ENCODE measurements at regions not wholly inside any gene's neighbourhood (a gene's known extent, or its start where the extent isn't known, plus 50 kb on each side); places are given as distances from the start of the nearest gene placed in this dataset.

DNA sequence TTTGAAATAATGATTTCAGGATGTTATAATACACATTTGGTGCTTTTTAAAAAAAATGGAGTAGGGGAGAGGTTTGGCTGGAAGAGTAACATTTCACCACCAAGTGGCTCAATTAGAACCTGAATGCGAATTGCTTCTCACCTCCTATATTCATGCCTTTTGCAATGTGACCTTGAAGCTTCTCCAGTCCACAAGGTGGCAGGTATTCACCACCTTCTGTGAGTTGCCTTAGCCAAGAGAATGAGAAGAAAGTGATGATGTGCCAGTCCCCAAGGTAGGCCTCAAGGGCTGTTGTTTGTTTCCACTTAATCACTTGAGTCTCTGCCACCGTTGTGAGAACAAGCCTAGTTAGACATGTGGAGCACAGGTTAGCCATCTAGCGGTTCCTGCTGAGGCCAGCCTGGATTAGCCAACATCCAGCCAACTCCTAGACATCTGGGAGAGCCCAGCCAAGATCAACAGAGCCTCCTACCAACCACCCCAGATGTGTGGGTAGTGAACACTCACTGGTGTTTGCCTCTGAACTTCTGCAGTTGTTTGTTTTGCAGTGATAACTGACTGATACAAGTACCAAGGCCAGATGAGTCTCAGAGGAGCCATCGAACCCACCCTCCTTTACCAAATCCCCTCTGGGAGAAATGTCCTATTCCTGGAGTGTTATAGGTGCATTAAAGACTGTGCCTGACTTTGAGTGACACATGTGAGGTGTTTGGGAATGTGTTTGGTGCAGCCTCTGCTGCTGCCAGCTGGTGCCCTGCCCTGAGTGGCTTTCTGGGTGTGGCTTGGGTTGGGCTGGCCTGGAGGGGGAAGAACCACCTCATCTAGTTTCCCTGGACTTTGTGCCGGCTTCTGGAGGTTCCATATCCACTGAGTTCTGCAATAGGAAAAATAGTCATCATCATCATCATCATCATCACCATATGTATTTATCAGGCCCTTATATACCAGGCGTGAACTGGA is 132.5 kb upstream of the RFLNA start:
- Histone ChIP-seq H3K79me2 (no peaks in the 10 kb centered on the region), H3K27ac (no peak overlapping the region), H3K4me1 (no peaks in the 10 kb centered on the region), H2AFZ (no peak overlapping the region), H3K4me2 (ENCODE audit: low read length) (no peak overlapping the region), H3K36me3 (ENCODE audit: control insufficient read depth, insufficient read depth, low read length) (no peaks in the 10 kb centered on the region), H3K27me3 (ENCODE audit: control insufficient read depth, insufficient read depth, low read length) (no peaks in the 10 kb centered on the region), H3K9ac (no peak overlapping the region), H3K4me3 (ENCODE audit: low read depth, low read length) (no peak overlapping the region), H3K9me3 (ENCODE audit: control insufficient read depth, low read length) (no peaks in the 10 kb centered on the region)
- TF ChIP-seq, protein P1, sequence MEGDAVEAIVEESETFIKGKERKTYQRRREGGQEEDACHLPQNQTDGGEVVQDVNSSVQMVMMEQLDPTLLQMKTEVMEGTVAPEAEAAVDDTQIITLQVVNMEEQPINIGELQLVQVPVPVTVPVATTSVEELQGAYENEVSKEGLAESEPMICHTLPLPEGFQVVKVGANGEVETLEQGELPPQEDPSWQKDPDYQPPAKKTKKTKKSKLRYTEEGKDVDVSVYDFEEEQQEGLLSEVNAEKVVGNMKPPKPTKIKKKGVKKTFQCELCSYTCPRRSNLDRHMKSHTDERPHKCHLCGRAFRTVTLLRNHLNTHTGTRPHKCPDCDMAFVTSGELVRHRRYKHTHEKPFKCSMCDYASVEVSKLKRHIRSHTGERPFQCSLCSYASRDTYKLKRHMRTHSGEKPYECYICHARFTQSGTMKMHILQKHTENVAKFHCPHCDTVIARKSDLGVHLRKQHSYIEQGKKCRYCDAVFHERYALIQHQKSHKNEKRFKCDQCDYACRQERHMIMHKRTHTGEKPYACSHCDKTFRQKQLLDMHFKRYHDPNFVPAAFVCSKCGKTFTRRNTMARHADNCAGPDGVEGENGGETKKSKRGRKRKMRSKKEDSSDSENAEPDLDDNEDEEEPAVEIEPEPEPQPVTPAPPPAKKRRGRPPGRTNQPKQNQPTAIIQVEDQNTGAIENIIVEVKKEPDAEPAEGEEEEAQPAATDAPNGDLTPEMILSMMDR (IDR thresholded peaks at IDR 0.05): no peak

- H3K36me3 ChIP-seq (ENCODE audit: control insufficient read depth, insufficient read depth, low read length): no peaks in the 10 kb centered on the region
- TF ChIP-seq, protein P1 (IDR thresholded peaks at IDR 0.05): no peak
- H2AFZ ChIP-seq: no peak overlapping the region
- no peaks in the 10 kb centered on the region for H3K9me3 ChIP-seq (ENCODE audit: control insufficient read depth, low read length)
- no peak overlapping the region for H3K9ac ChIP-seq
- no peaks in the 10 kb centered on the region for H3K4me1 ChIP-seq
- no peak overlapping the region for H3K4me3 ChIP-seq (ENCODE audit: low read depth, low read length)
- no peak overlapping the region for H3K4me2 ChIP-seq (ENCODE audit: low read length)
- no peaks in the 10 kb centered on the region for H3K79me2 ChIP-seq
- H3K27me3 ChIP-seq (ENCODE audit: control insufficient read depth, insufficient read depth, low read length): no peaks in the 10 kb centered on the region
- H3K27ac ChIP-seq: no peak overlapping the region
These were observed 129.2 kb upstream of the RFLNA start for GRCh38 chr12:124165695-124166094.

DNA sequence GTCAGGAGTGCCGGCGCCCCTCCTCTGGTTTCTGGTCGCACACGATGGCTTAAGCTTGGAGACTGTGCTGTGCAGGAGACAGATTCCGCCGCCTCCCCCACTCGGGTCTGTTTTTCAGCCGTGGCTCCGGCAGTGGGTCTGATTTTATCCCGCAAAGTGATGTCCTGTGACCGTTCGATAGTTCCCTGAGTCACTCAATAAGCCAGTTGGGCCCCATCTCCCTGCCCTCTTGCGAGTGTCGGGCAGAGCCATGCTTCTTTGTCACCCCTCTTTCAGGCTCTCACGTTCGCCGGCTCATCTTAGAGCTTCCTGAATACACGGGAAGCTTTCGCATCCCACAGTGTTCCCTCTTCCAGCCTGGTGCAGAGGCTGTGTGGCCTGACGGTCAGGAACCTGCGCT is 127.8 kb upstream of the RFLNA start:
- H3K4me3 ChIP-seq (ENCODE audit: low read depth, low read length): no peak overlapping the region
- no peaks in the 10 kb centered on the region for H3K27me3 ChIP-seq (ENCODE audit: control insufficient read depth, insufficient read depth, low read length)
- H3K4me2 ChIP-seq (ENCODE audit: low read length): no peak overlapping the region
- H3K36me3 ChIP-seq (ENCODE audit: control insufficient read depth, insufficient read depth, low read length): no peaks in the 10 kb centered on the region
- H3K79me2 ChIP-seq: no peaks in the 10 kb centered on the region
- no peak overlapping the region for H3K9ac ChIP-seq
- H2AFZ ChIP-seq: no peak overlapping the region
- TF ChIP-seq, protein P1 (IDR thresholded peaks at IDR 0.05): no peak
- H3K9me3 ChIP-seq (ENCODE audit: control insufficient read depth, low read length): no peaks in the 10 kb centered on the region
- no peak overlapping the region for H3K27ac ChIP-seq
- no peaks in the 10 kb centered on the region for H3K4me1 ChIP-seq

DNA sequence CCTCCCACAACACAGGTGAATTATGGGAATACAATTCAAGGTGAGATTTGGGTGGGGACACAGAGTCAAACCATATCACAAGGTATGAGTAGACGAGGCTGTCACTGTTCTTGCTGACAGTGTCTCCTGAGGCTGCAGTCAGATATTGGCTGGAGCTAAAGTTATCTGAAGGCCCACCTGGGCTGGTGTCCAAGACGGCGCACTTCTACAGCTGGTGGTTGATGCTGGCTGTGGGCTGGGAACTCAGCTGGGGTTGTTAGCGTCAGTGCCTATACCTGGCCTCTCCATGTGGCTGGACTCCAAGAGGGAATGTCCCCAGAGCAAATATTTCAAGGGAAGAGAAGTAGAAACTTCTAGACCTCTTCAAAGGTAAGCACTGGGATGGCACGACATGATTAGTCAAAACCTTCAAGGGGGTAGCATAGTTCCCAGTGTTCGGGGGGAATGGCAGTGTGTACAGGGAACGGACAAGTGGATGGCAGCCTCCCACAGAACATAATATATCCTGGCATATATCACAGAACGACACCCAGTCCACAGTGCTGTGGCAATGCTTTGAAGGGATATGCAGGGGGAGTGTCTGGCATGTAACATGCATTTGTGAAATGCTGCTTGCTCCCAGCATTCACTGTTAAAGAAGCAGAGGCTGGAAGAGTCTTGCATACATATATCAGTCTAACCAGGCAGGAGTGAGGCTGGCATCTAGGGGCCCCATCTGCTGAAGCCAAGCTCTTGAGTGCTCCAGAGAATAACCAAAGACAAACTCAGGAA is 126.7 kb upstream of the RFLNA start:
- H3K4me3 ChIP-seq (ENCODE audit: low read depth, low read length): no peak overlapping the region
- H3K27me3 ChIP-seq (ENCODE audit: control insufficient read depth, insufficient read depth, low read length): no peaks in the 10 kb centered on the region
- no peaks in the 10 kb centered on the region for H3K9me3 ChIP-seq (ENCODE audit: control insufficient read depth, low read length)
- H3K36me3 ChIP-seq (ENCODE audit: control insufficient read depth, insufficient read depth, low read length): no peaks in the 10 kb centered on the region
- TF ChIP-seq, protein P1 (IDR thresholded peaks at IDR 0.05): no peak
- H2AFZ ChIP-seq: no peak overlapping the region
- no peaks in the 10 kb centered on the region for H3K79me2 ChIP-seq
- no peak overlapping the region for H3K4me2 ChIP-seq (ENCODE audit: low read length)
- H3K9ac ChIP-seq: no peak overlapping the region
- H3K4me1 ChIP-seq: no peaks in the 10 kb centered on the region
- H3K27ac ChIP-seq: no peak overlapping the region

All from parathyroid adenoma (tissue), 2 donors.